ENCODE measurements at regions not wholly inside any gene's neighbourhood (a gene's known extent, or its start where the extent isn't known, plus 50 kb on each side); places are given as distances from the start of the nearest gene placed in this dataset.

GRCh38 chr6:10215326-10216110 is 199.4 kb downstream of the TFAP2A start:
- no peak for FAIRE-seq
- no peak for TF ChIP-seq CTCF (IDR thresholded peaks at IDR 0.05; ENCODE audit: insufficient read depth, missing control alignments)
- no peak for DNase-seq (ENCODE audit: insufficient read length, low spot score)

GRCh38 chr6:10210052-10210451 is 204.8 kb downstream of the TFAP2A start:
- DNase-seq (ENCODE audit: insufficient read length, low spot score) (no peak), FAIRE-seq (no peak)
- no peak for TF ChIP-seq CTCF (IDR thresholded peaks at IDR 0.05; ENCODE audit: insufficient read depth, missing control alignments)

GRCh38 chr6:10205892-10206291 is 209.0 kb downstream of the TFAP2A start:
- DNase-seq (ENCODE audit: insufficient read length, low spot score) (no peak), FAIRE-seq (no peak)

GRCh38 chr6:10205120-10205519 is 209.8 kb downstream of the TFAP2A start:
- DNase-seq (ENCODE audit: insufficient read length, low spot score) (no peak), FAIRE-seq (no peak)
- TF ChIP-seq CTCF (IDR thresholded peaks at IDR 0.05; ENCODE audit: insufficient read depth, missing control alignments): no peak

More at GRCh38 chr6:10205892-10206291, 209.0 kb downstream of the TFAP2A start:
- no peak for TF ChIP-seq CTCF (IDR thresholded peaks at IDR 0.05; ENCODE audit: insufficient read depth, missing control alignments)

- TF ChIP-seq CTCF (IDR thresholded peaks at IDR 0.05; ENCODE audit: insufficient read depth, missing control alignments): no peak
- FAIRE-seq: no peak
- DNase-seq (ENCODE audit: insufficient read length, low spot score): no peak
These were observed 211.2 kb downstream of the TFAP2A start for GRCh38 chr6:10203651-10204050.

- FAIRE-seq (no peak), DNase-seq (ENCODE audit: insufficient read length, low spot score) (no peak)
- TF ChIP-seq CTCF (IDR thresholded peaks at IDR 0.05; ENCODE audit: insufficient read depth, missing control alignments): no peak
These were observed 212.3 kb downstream of the TFAP2A start for GRCh38 chr6:10202581-10202980.

Measured in D721Med (cell line).